Lung microvascular endothelial cell (primary cell): ENCODE measurements at regions not wholly inside any gene's neighbourhood (a gene's known extent, or its start where the extent isn't known, plus 50 kb on each side); places are given as distances from the start of the nearest gene placed in this dataset.
A peak's percentile ranks its signal among the peaks of the same experiment; 100 is the strongest.

Experiments
- DNase-seq, 2 donors: peaks; one replicate each; pipeline versions ENCODE4 v3.0.0 to v3.0.0-alpha.2; 2010; ENCODE audit warnings: low read depth in 2 of 2

- no peak for DNase-seq
Observed at GRCh38 chr11:116262370-116262769, 510.4 kb downstream of the BUD13 start.

GRCh38 chr11:116261606-116262005 lies 511.2 kb downstream of the BUD13 start:
- no peak for DNase-seq

- no peak for DNase-seq
Observed at GRCh38 chr11:116258821-116259220, 514.0 kb downstream of the BUD13 start.

- DNase-seq, result no peak
Observed at GRCh38 chr11:116257883-116258282, 514.9 kb downstream of the BUD13 start.

GRCh38 chr11:116257092-116257491 lies 515.7 kb downstream of the BUD13 start:
- DNase-seq, result peak; percentile 9 to 12

GRCh38 chr11:116256215-116256614 lies 516.6 kb downstream of the BUD13 start:
- DNase-seq, result no peak

- no peak for DNase-seq
Observed at GRCh38 chr11:116255321-116255953, 517.4 kb downstream of the BUD13 start.

- no peak for DNase-seq
Observed at GRCh38 chr11:116250155-116250554, 522.6 kb downstream of the BUD13 start.

GRCh38 chr11:116249561-116249960 lies 523.2 kb downstream of the BUD13 start:
- DNase-seq, result no peak

- no peak for DNase-seq
Observed at GRCh38 chr11:116244889-116245288, 527.9 kb downstream of the BUD13 start.

GRCh38 chr11:116244439-116244838 lies 528.3 kb downstream of the BUD13 start:
- no peak for DNase-seq

GRCh38 chr11:116243991-116244390 lies 528.8 kb downstream of the BUD13 start:
- no peak for DNase-seq

GRCh38 chr11:116242006-116242405 lies 530.8 kb downstream of the BUD13 start:
- no peak for DNase-seq

GRCh38 chr11:116240710-116241109 lies 532.1 kb downstream of the BUD13 start:
- DNase-seq, result no peak

- DNase-seq, result no peak
Observed at GRCh38 chr11:116239247-116239646, 533.5 kb downstream of the BUD13 start.

GRCh38 chr11:116234989-116235568 lies 537.7 kb downstream of the BUD13 start:
- no peak for DNase-seq

GRCh38 chr11:116233561-116233960 lies 539.2 kb downstream of the BUD13 start:
- DNase-seq, result peak in 1 of 2 donors; percentile 8

- no peak for DNase-seq
Observed at GRCh38 chr11:116232364-116232828, 540.4 kb downstream of the BUD13 start.

GRCh38 chr11:116231543-116231942 lies 541.2 kb downstream of the BUD13 start:
- no peak for DNase-seq

GRCh38 chr11:116230438-116230837 lies 542.3 kb downstream of the BUD13 start:
- DNase-seq, result no peak

- no peak for DNase-seq
Observed at GRCh38 chr11:116229236-116229970, 543.4 kb downstream of the BUD13 start.

- no peak for DNase-seq
Observed at GRCh38 chr11:116226731-116227130, 546.1 kb downstream of the BUD13 start.
